Caco-2 (cell line): ENCODE measurements at regions not wholly inside any gene's neighbourhood (a gene's known extent, or its start where the extent isn't known, plus 50 kb on each side); places are given as distances from the start of the nearest gene placed in this dataset.

Experiments used
- BruUV-seq: library from RNA; stranded (reverse); fragments of 400-500 nt; replicated peaks from 2 replicates; lab custom pipeline; 2021; lab: Mats Ljungman, UMichigan
- CTCF ChIA-PET: fragments of 300-600 bp; sonication (Branson Sonifier 250); formaldehyde crosslinking; loops from one replicate; lab custom pipeline; 2022; ENCODE audit warnings: antibody characterized with exemption; lab: Charles Lee
- POLR2A ChIA-PET: fragments of 300-600 bp; sonication (Branson Sonifier 250); formaldehyde crosslinking; loops from one replicate; lab custom pipeline; 2022; ENCODE audit warnings: antibody characterized with exemption; lab: Charles Lee
- DNase-seq, 2 experiments: peaks; one replicate each; pipeline versions ENCODE4 v3.0.0 to v3.0.0-alpha.2; 2020 to 2022
- H3K27me3 ChIP-seq: replicated peaks from 2 replicates; pipeline ENCODE4 v1.6.0; 2011; ENCODE audit warnings: low read length; ENCODE audit not compliant: control insufficient read depth, insufficient read depth
- H3K36me3 ChIP-seq: 2 replicates; pipeline ENCODE4 v1.5.1; 2011; ENCODE audit warnings: low read length; ENCODE audit not compliant: control insufficient read depth, insufficient read depth
- H3K4me1 ChIP-seq: fragments of 250-450 bp; sonication (Bioruptor Pico); 2 replicates; pipeline ENCODE4 v1.5.1; 2020; ENCODE audit warnings: mild to moderate bottlenecking
- H3K4me3 ChIP-seq: 2 replicates; pipeline ENCODE4 v1.5.1; 2011; ENCODE audit warnings: low read depth, mild to moderate bottlenecking, control low read depth, low read length
- H3K9me3 ChIP-seq: fragments of 250-450 bp; sonication (Bioruptor Pico); 2 replicates; pipeline ENCODE4 v1.5.1; 2020; ENCODE audit warnings: mild to moderate bottlenecking, moderate library complexity
- H3K27ac Mint-ChIP-seq: one replicate; pipeline ENCODE4 v1.8.0; 2022; ENCODE audit warnings: mixed read lengths; ENCODE audit not compliant: unreplicated experiment
- H3K27me3 Mint-ChIP-seq: one replicate; pipeline ENCODE4 v1.8.0; 2022; ENCODE audit warnings: mixed read lengths; ENCODE audit not compliant: insufficient read depth, unreplicated experiment
- H3K36me3 Mint-ChIP-seq: one replicate; pipeline ENCODE4 v1.8.0; 2022; ENCODE audit warnings: mild to moderate bottlenecking, mixed read lengths; ENCODE audit not compliant: insufficient read depth, unreplicated experiment
- H3K4me1 Mint-ChIP-seq: one replicate; pipeline ENCODE4 v1.8.0; 2022; ENCODE audit warnings: low read depth, mixed read lengths; ENCODE audit not compliant: unreplicated experiment
- H3K4me3 Mint-ChIP-seq: one replicate; pipeline ENCODE4 v1.8.0; 2022; ENCODE audit warnings: mild to moderate bottlenecking, moderate library complexity, mixed read lengths; ENCODE audit not compliant: unreplicated experiment
- H3K9me3 Mint-ChIP-seq: one replicate; pipeline ENCODE4 v1.8.0; 2022; ENCODE audit warnings: mixed read lengths; ENCODE audit not compliant: unreplicated experiment
- CTCF ChIP-seq, 2 experiments: fragments of 200-600 bp in 1 of 2; IDR thresholded peaks; 1 replicate in 1 of 2; 2 replicates in 1 of 2; pipeline versions ENCODE4 v1.5.1 to v1.8.0; 2011 to 2022; ENCODE audit warnings: antibody characterized with exemption in 1 of 2, control low read depth in 1 of 2, inconsistent platforms in 1 of 2, low read depth in 1 of 2, low read length in 1 of 2, mild to moderate bottlenecking in 1 of 2, moderate library complexity in 1 of 2; ENCODE audit not compliant: insufficient read depth in 1 of 2, severe bottlenecking in 1 of 2, unreplicated experiment in 1 of 2
- intact Hi-C: fragments of 100-400 bp; cut with micrococcal nuclease; formaldehyde crosslinking; loops from one replicate; pipeline ENCODE4 v1.10.0; 2022; ENCODE audit not compliant: unreplicated experiment

- BruUV-seq, result no TSS peak
- POLR2A ChIA-PET, result no interaction called here
- CTCF ChIA-PET, result no interaction called here
- no peaks in the 10 kb centered on the region for H3K9me3 Mint-ChIP-seq
- no peaks in the 10 kb centered on the region for H3K9me3 ChIP-seq
- H3K4me3 Mint-ChIP-seq, result no peak overlapping the region
- no peak for TF ChIP-seq CTCF (IDR thresholded peaks at IDR 0.05; ENCODE audit: insufficient read depth in 1 of 2, low read depth in 1 of 2, low read length in 1 of 2, severe bottlenecking in 1 of 2, unreplicated experiment in 1 of 2)
- no peaks in the 10 kb centered on the region for H3K36me3 Mint-ChIP-seq
- no peaks in the 10 kb centered on the region for H3K4me1 ChIP-seq
- no peak overlapping the region for H3K4me3 ChIP-seq
- no peak for DNase-seq
- no peaks in the 10 kb centered on the region for H3K36me3 ChIP-seq
- H3K4me1 Mint-ChIP-seq, result no peaks in the 10 kb centered on the region
- H3K27me3 ChIP-seq, result no peaks in the 10 kb centered on the region
- no peaks in the 10 kb centered on the region for H3K27me3 Mint-ChIP-seq
- intact Hi-C loops, result no loop called here
- no peak overlapping the region for H3K27ac Mint-ChIP-seq
These were observed 138.1 kb upstream of the CWC22 start for GRCh38 chr2:180145163-180145562.

DNA sequence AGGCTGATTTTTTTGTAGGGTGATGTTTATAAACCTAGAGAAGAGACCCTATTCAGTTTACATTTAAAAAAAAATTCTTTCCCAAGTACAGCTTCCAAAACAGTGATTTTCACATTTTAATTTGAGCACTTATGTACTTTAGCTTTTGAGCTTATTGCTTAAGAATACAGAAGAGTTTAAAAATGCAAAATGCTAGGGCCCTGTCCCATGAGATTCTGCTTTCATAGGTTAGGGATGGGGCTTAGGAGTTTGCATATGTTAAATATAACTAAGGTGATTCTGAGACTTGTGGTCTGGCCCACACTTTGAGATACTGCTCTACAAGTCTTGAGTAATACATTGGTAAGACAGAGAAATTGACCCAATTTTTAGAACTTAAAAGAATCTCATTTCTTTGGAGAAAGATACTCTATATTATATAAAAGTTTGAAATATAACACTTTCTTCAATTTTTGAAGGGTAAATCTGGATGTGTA lies 137.3 kb upstream of the CWC22 start:
- ChIA-PET POLR2A (no interaction called here), CTCF (no interaction called here)
- no TSS peak for BruUV-seq
- intact Hi-C loops, result no loop called here
- H3K36me3 Mint-ChIP-seq, result no peaks in the 10 kb centered on the region
- Histone ChIP-seq H3K36me3 (no peaks in the 10 kb centered on the region), H3K4me3 (no peak overlapping the region), H3K9me3 (no peaks in the 10 kb centered on the region), H3K4me1 (no peaks in the 10 kb centered on the region), H3K27me3 (no peaks in the 10 kb centered on the region)
- no peak overlapping the region for H3K27ac Mint-ChIP-seq
- no peaks in the 10 kb centered on the region for H3K4me1 Mint-ChIP-seq
- H3K4me3 Mint-ChIP-seq, result no peak overlapping the region
- no peaks in the 10 kb centered on the region for H3K27me3 Mint-ChIP-seq
- no peaks in the 10 kb centered on the region for H3K9me3 Mint-ChIP-seq
- no peak for TF ChIP-seq CTCF (IDR thresholded peaks at IDR 0.05; ENCODE audit: insufficient read depth in 1 of 2, low read depth in 1 of 2, low read length in 1 of 2, severe bottlenecking in 1 of 2, unreplicated experiment in 1 of 2)
- no peak for DNase-seq

- POLR2A ChIA-PET, result no interaction called here
- no peaks in the 10 kb centered on the region for H3K27me3 ChIP-seq
- H3K27ac Mint-ChIP-seq, result no peak overlapping the region
These were observed 136.7 kb upstream of the CWC22 start for GRCh38 chr2:180143633-180144337.

More at GRCh38 chr2:180143633-180144337, 136.7 kb upstream of the CWC22 start:
- BruUV-seq, result no TSS peak
- no peak for TF ChIP-seq CTCF (IDR thresholded peaks at IDR 0.05; ENCODE audit: insufficient read depth in 1 of 2, low read depth in 1 of 2, low read length in 1 of 2, severe bottlenecking in 1 of 2, unreplicated experiment in 1 of 2)
- no peaks in the 10 kb centered on the region for H3K36me3 Mint-ChIP-seq
- no peaks in the 10 kb centered on the region for H3K4me1 Mint-ChIP-seq
- H3K27me3 Mint-ChIP-seq, result no peaks in the 10 kb centered on the region
- H3K4me1 ChIP-seq, result no peaks in the 10 kb centered on the region
- no peaks in the 10 kb centered on the region for H3K36me3 ChIP-seq
- DNase-seq, result no peak
- H3K4me3 Mint-ChIP-seq, result no peak overlapping the region
- no peaks in the 10 kb centered on the region for H3K9me3 ChIP-seq
- H3K9me3 Mint-ChIP-seq, result no peaks in the 10 kb centered on the region
- no peak overlapping the region for H3K4me3 ChIP-seq
- CTCF ChIA-PET, result no interaction called here
- intact Hi-C loops, result no loop called here
